ENCODE measurements at regions not wholly inside any gene's neighbourhood (a gene's known extent, or its start where the extent isn't known, plus 50 kb on each side); places are given as distances from the start of the nearest gene placed in this dataset.
"Not testable (repeated sequence)": the region's sequence is repeated elsewhere in the genome, so short reads cannot be mapped to it uniquely, and the experiment has no call there.

DNA sequence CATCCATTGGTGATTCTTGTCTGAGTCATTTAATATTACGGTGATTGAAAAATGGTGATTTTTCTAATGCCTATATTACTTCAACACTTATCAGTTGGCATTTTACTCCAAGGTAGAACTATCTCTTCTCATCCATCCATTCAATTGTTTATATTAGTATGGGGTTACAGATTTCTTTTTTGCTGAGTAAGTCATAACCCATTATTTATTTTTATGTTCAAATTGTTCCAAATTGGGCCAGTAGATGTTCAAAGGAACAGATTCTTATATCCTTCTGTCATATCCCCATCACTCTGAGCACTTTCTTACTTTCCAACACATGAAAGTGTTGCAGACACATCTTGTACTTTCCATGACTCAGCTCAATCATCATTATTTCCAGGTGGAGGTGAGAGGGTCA is 466.8 kb upstream of the CAMK1G start:
- H3K36me3 ChIP-seq: no peaks in the 10 kb centered on the region
- no peak overlapping the region for H3K27ac ChIP-seq
- H3K27me3 ChIP-seq (ENCODE audit: insufficient read depth, low read depth, severe bottlenecking): no peaks in the 10 kb centered on the region
- H3K9me3 ChIP-seq (ENCODE audit: severe bottlenecking): peaks cover 2% of the 10 kb centered on the region
- H3K4me3 ChIP-seq (ENCODE audit: low read depth, low read length): no peak overlapping the region
- TF ChIP-seq CTCF (IDR thresholded peaks at IDR 0.05; ENCODE audit: low read depth, low read length): no peak
- no peak for DNase-seq

DNA sequence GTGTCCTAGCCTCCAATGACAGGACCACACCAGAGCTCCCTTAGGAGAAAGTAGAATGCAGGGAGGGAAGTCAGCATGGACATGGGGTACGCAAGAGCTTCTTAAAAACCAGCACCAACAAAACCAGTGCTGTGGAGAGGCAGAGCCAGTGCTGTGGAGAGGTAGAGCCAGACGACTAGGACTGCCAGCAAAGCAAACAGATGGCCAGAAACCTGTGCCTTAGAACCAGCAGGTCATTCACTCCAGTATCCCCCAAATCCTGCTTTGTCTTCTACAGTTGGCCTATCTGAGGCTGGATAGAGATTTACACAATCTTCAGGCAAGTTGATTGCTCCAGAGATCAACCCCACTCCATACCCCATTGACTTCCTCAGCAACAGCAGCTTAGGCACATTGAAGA is 459.9 kb upstream of the CAMK1G start:
- no peak for TF ChIP-seq CTCF (IDR thresholded peaks at IDR 0.05; ENCODE audit: low read depth, low read length)
- Histone ChIP-seq H3K36me3 (no peaks in the 10 kb centered on the region), H3K9me3 (ENCODE audit: severe bottlenecking) (peaks cover 10% of the 10 kb centered on the region), H3K27me3 (ENCODE audit: insufficient read depth, low read depth, severe bottlenecking) (no peaks in the 10 kb centered on the region), H3K27ac (no peak overlapping the region), H3K4me3 (ENCODE audit: low read depth, low read length) (no peak overlapping the region)
- no peak for DNase-seq

- not testable (repeated sequence) for H3K9me3 ChIP-seq (ENCODE audit: severe bottlenecking); DNase-seq; H3K4me3 ChIP-seq (ENCODE audit: low read depth, low read length); H3K36me3 ChIP-seq; H3K27ac ChIP-seq; H3K27me3 ChIP-seq (ENCODE audit: insufficient read depth, low read depth, severe bottlenecking)
Observed at GRCh38 chr1:209129091-209129490, 454.4 kb upstream of the CAMK1G start.

- Histone ChIP-seq H3K9me3 (ENCODE audit: severe bottlenecking) (peaks cover 8% of the 10 kb centered on the region), H3K4me3 (ENCODE audit: low read depth, low read length) (no peak overlapping the region), H3K27ac (no peak overlapping the region), H3K27me3 (ENCODE audit: insufficient read depth, low read depth, severe bottlenecking) (no peaks in the 10 kb centered on the region), H3K36me3 (no peaks in the 10 kb centered on the region)
- DNase-seq: no peak
- no peak for TF ChIP-seq CTCF (IDR thresholded peaks at IDR 0.05; ENCODE audit: low read depth, low read length)
Observed at GRCh38 chr1:209130886-209131285, 452.6 kb upstream of the CAMK1G start.

DNA sequence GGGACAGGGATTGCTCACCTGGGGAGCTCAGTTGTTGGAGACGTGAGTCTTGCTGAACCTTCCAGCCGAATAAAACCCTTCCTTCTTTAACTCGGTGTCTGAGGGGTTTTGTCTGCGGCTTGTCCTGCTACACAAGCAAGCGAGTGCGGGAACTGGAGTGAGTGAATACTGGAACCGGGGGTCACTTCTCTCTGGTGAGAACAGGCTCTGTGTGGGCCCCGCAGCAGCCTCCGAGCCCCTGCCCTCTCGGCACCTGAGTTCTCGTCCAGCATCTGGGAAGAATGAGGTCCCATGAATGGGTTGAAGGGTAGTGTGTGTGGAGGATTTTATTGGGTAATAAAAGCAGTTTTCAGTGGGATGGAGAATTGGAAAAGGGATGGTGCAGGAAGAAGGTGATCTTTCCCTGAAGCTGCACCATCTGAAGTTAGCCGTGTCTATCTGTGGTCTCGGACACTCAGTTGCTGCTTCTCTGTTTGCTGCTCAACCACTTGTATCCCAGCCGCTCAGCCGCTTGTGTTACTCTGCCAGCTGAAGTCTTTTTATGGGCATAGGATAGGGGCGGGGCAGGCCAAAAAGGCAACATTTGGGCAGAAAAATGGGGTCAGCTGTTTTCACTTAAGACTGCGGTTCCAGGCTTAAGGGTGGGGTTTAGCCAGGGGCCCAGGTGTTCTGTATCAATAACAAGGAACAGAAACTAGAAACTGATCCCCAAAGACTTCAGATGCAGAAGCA is 450.6 kb upstream of the CAMK1G start:
- H3K9me3 ChIP-seq (ENCODE audit: severe bottlenecking): peaks cover 6% of the 10 kb centered on the region
- H3K27ac ChIP-seq: no peak overlapping the region
- H3K27me3 ChIP-seq (ENCODE audit: insufficient read depth, low read depth, severe bottlenecking): no peaks in the 10 kb centered on the region
- H3K36me3 ChIP-seq: no peaks in the 10 kb centered on the region
- no peak for TF ChIP-seq CTCF (IDR thresholded peaks at IDR 0.05; ENCODE audit: low read depth, low read length)
- no peak for DNase-seq
- no peak overlapping the region for H3K4me3 ChIP-seq (ENCODE audit: low read depth, low read length)

DNA sequence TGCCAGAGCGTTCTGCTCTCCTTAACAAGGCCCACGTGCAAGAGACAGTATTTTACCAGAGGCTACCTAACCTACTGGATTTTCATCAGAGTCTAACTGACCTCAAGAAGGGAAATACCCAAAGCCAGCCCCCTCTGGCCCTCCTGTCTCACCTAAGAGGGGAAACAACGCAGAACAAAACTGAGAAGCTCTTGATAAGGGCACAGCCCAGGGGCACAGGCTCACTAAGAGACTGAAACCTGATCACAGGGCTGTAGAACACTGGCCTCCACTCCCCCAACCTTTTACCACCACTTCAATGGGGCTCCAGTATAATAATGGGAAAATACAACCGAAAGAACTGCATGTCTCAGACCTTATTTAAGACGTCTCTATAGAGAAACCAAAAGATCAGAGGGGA is 449.5 kb upstream of the CAMK1G start:
- H3K4me3 ChIP-seq (ENCODE audit: low read depth, low read length): no peak overlapping the region
- no peaks in the 10 kb centered on the region for H3K36me3 ChIP-seq
- no peaks in the 10 kb centered on the region for H3K9me3 ChIP-seq (ENCODE audit: severe bottlenecking)
- no peak overlapping the region for H3K27ac ChIP-seq
- no peaks in the 10 kb centered on the region for H3K27me3 ChIP-seq (ENCODE audit: insufficient read depth, low read depth, severe bottlenecking)
- no peak for TF ChIP-seq CTCF (IDR thresholded peaks at IDR 0.05; ENCODE audit: low read depth, low read length)
- no peak for DNase-seq

All from WERI-Rb-1 (cell line).